ENCODE measurements at regions not wholly inside any gene's neighbourhood (a gene's known extent, or its start where the extent isn't known, plus 50 kb on each side); places are given as distances from the start of the nearest gene placed in this dataset.

DNA sequence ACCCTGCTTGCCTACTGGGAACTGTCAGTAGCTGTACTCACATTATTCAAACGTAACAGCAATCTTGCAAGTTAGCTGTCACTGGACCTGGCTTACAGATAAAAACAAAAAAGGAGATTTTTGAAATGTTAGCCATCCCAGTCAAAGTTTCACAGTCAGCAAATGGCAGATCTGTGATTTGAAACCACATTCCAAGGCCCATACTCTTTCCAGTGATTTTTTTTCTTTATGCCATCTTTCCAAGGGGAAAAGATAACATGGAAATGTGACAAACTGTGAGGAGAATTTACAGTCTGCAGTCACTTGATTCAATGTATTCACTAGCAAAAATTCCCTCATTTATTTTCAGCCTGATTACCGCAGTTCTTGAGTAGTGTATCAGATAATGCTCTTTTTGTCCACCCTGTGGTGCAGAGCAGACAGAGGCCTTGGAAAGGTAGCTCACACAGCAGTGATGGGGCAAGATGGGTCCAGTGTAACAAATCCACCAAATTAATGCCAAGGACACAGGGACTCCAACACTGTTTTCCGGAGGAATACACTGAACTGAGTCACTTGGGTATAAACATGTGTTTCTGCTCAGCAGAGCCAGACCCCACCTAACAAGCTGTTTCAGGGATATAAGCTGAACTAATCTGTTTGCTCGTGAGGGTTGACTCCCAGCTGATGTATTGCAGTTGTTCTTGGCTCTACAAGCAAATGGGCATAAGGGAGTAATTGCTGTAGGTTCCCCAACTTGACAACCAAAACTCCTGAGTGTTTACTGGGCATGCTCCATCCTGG lies 49.9 kb upstream of the ADGRF1 start:
- ChIA-PET POLR2A (no interaction called here), CTCF (interaction anchor here (2.4 kb wide), 1 partner anchor 218 kb away, joined by 10 read pairs; the partner anchor contains the start of gene TNFRSF21)
- H3K4me3 Mint-ChIP-seq, result no peak overlapping the region
- peaks cover 2% of the 10 kb centered on the region for H3K27me3 Mint-ChIP-seq
- TF ChIP-seq, protein P1, sequence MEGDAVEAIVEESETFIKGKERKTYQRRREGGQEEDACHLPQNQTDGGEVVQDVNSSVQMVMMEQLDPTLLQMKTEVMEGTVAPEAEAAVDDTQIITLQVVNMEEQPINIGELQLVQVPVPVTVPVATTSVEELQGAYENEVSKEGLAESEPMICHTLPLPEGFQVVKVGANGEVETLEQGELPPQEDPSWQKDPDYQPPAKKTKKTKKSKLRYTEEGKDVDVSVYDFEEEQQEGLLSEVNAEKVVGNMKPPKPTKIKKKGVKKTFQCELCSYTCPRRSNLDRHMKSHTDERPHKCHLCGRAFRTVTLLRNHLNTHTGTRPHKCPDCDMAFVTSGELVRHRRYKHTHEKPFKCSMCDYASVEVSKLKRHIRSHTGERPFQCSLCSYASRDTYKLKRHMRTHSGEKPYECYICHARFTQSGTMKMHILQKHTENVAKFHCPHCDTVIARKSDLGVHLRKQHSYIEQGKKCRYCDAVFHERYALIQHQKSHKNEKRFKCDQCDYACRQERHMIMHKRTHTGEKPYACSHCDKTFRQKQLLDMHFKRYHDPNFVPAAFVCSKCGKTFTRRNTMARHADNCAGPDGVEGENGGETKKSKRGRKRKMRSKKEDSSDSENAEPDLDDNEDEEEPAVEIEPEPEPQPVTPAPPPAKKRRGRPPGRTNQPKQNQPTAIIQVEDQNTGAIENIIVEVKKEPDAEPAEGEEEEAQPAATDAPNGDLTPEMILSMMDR (IDR thresholded peaks at IDR 0.05), result no peak
- peaks cover 1% of the 10 kb centered on the region for H3K9me3 Mint-ChIP-seq
- ATAC-seq (no peak), DNase-seq (no peak)
- no peaks in the 10 kb centered on the region for H3K36me3 Mint-ChIP-seq (ENCODE audit: low read depth)
- intact Hi-C loops (cut with micrococcal nuclease), result no loop called here
- no peaks in the 10 kb centered on the region for H3K4me1 Mint-ChIP-seq (ENCODE audit: low read depth)
- H3K27ac Mint-ChIP-seq, result no peak overlapping the region
